ENCODE measurements at regions not wholly inside any gene's neighbourhood (a gene's known extent, or its start where the extent isn't known, plus 50 kb on each side); places are given as distances from the start of the nearest gene placed in this dataset.

DNA sequence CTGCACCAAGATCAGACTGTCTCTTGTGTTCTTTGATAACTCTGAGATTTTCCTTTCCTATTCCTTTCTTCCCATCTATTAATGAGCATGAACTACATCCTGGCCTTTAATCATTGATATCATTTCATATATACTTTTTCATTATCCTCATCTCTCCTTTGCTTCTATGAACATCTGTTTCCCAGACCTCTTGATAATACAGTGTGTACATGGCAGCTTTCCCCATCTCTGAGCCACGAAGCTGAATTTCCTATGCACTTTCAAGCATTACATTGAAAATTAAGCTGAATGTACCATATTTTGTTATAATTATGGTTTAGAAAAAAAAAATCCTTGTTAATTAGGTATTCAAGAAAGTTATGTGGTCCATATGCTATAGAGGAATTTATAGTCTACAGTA is 60.9 kb upstream of the CREB5 start:
- no peak overlapping the region for H3K4me3 ChIP-seq (ENCODE audit: low read depth, low read length)
- no peak overlapping the region for H3K27ac Mint-ChIP-seq (ENCODE audit: unreplicated experiment)
- CTCF ChIA-PET = no interaction called here
- peaks cover 20% of the 10 kb centered on the region for H3K4me1 ChIP-seq
- H3K27me3 ChIP-seq (replicated peaks; ENCODE audit: control insufficient read depth, insufficient read depth, low read length) = no peaks in the 10 kb centered on the region
- H3K27me3 Mint-ChIP-seq (ENCODE audit: insufficient read depth, unreplicated experiment) = no peaks in the 10 kb centered on the region
- DNase-seq = no peak
- H3K36me3 Mint-ChIP-seq (ENCODE audit: insufficient read depth, unreplicated experiment) = no peaks in the 10 kb centered on the region
- no peaks in the 10 kb centered on the region for H3K9me3 ChIP-seq
- H3K9me3 Mint-ChIP-seq (ENCODE audit: unreplicated experiment) = peaks cover 9% of the 10 kb centered on the region
- POLR2A ChIA-PET = no interaction called here
- H3K4me3 Mint-ChIP-seq (ENCODE audit: unreplicated experiment) = no peak overlapping the region
- no TSS peak for BruUV-seq (replicated peaks)
- peaks cover 19% of the 10 kb centered on the region for H3K4me1 Mint-ChIP-seq (ENCODE audit: low read depth, unreplicated experiment)
- no peaks in the 10 kb centered on the region for H3K36me3 ChIP-seq (ENCODE audit: control insufficient read depth, insufficient read depth, low read length)
- intact Hi-C loops (cut with micrococcal nuclease; ENCODE audit: unreplicated experiment) = no loop called here
- TF ChIP-seq, protein P1, sequence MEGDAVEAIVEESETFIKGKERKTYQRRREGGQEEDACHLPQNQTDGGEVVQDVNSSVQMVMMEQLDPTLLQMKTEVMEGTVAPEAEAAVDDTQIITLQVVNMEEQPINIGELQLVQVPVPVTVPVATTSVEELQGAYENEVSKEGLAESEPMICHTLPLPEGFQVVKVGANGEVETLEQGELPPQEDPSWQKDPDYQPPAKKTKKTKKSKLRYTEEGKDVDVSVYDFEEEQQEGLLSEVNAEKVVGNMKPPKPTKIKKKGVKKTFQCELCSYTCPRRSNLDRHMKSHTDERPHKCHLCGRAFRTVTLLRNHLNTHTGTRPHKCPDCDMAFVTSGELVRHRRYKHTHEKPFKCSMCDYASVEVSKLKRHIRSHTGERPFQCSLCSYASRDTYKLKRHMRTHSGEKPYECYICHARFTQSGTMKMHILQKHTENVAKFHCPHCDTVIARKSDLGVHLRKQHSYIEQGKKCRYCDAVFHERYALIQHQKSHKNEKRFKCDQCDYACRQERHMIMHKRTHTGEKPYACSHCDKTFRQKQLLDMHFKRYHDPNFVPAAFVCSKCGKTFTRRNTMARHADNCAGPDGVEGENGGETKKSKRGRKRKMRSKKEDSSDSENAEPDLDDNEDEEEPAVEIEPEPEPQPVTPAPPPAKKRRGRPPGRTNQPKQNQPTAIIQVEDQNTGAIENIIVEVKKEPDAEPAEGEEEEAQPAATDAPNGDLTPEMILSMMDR (IDR thresholded peaks at IDR 0.05; ENCODE audit: insufficient read depth in 1 of 2, low read depth in 1 of 2, low read length in 1 of 2, severe bottlenecking in 1 of 2, unreplicated experiment in 1 of 2) = no peak

DNA sequence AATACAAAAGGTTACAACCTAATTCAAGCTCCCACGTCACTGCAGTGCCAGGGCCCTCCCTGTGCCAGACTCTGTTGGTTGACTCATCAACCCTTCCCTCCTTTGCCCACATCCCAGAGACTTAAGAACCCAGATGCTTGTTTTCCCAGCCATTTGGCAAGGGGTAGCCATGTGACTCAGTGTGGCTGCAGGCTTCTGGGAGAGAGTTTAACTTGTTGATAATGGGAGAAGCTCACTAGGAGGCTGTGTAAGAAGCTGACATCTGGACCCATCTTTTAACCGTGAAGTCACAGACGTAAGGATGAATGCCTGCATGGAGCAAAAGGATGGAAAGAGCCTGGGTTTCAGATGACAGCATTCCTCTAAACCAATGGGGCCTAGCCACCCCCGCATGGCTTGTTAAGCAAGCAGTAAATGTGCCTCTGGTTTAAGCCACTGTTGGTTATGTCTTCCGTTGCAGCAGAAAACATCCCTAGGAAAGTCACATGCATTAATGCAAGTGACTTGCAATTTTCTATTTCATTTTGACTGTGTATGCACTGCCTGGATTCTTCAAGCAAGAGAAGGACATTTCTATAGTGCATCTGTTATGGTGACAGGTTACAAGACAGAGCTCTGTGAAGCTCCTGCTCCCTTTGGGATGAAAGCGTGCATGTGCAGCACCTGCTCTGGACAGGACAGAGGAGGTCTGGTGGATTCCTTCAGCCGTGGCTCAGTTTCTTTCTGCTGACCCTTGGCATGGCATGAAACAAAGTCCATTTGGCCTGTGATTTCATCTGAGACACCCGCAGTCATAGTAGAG is 57.5 kb upstream of the CREB5 start:
- Histone ChIP-seq H3K9me3 (no peaks in the 10 kb centered on the region), H3K27me3 (replicated peaks; ENCODE audit: control insufficient read depth, insufficient read depth, low read length) (no peaks in the 10 kb centered on the region), H3K4me1 (peaks cover 18% of the 10 kb centered on the region), H3K4me3 (ENCODE audit: low read depth, low read length) (no peak overlapping the region), H3K36me3 (ENCODE audit: control insufficient read depth, insufficient read depth, low read length) (no peaks in the 10 kb centered on the region)
- H3K36me3 Mint-ChIP-seq (ENCODE audit: insufficient read depth, unreplicated experiment) = no peaks in the 10 kb centered on the region
- CTCF ChIA-PET = no interaction called here
- H3K27me3 Mint-ChIP-seq (ENCODE audit: insufficient read depth, unreplicated experiment) = peaks cover 3% of the 10 kb centered on the region
- intact Hi-C loops (cut with micrococcal nuclease; ENCODE audit: unreplicated experiment) = no loop called here
- POLR2A ChIA-PET = no interaction called here
- BruUV-seq (replicated peaks) = no TSS peak
- no peak for DNase-seq
- H3K27ac Mint-ChIP-seq (ENCODE audit: unreplicated experiment) = no peak overlapping the region
- TF ChIP-seq, protein P1 (IDR thresholded peaks at IDR 0.05; ENCODE audit: insufficient read depth in 1 of 2, low read depth in 1 of 2, low read length in 1 of 2, severe bottlenecking in 1 of 2, unreplicated experiment in 1 of 2) = no peak
- no peak overlapping the region for H3K4me3 Mint-ChIP-seq (ENCODE audit: unreplicated experiment)
- peaks cover 19% of the 10 kb centered on the region for H3K4me1 Mint-ChIP-seq (ENCODE audit: low read depth, unreplicated experiment)
- H3K9me3 Mint-ChIP-seq (ENCODE audit: unreplicated experiment) = peaks cover 9% of the 10 kb centered on the region

DNA sequence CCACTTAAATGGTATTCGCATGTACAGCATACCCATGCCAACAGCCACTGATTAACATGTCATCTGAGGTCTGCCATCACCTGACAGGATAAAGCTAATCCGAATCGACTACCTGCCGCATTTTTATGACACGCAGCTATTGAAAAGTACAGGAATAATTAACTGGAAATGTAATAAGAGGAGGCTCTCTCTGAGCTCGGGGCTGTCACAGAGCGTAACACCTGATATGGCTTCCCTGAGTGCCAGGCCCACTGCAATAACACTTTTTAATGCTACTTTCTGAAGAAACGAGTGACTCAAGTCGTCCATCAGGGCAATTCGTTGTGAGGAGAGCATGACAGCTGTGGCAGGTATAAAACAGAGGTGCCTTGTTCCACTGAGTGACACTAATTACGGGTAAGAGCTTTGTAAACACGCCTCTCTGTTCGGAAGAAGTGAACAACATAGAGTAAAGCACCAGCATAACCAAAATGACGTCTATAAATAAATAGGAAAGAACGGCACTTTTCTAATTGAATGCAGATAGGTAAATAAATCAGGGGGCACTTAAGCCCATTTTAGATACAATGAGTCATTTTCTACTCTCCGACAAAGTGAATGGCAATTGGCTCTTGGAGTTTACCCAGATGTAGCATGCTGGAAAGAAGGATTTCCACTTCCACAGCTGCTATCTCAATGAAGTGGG is 56.5 kb upstream of the CREB5 start:
- Mint-ChIP-seq H3K36me3 (ENCODE audit: insufficient read depth, unreplicated experiment) (no peaks in the 10 kb centered on the region), H3K27me3 (ENCODE audit: insufficient read depth, unreplicated experiment) (peaks cover 3% of the 10 kb centered on the region), H3K27ac (ENCODE audit: unreplicated experiment) (no peak overlapping the region), H3K4me1 (ENCODE audit: low read depth, unreplicated experiment) (peaks cover 9% of the 10 kb centered on the region), H3K4me3 (ENCODE audit: unreplicated experiment) (no peak overlapping the region), H3K9me3 (ENCODE audit: unreplicated experiment) (peaks cover 9% of the 10 kb centered on the region)
- ChIA-PET POLR2A (no interaction called here), CTCF (no interaction called here)
- H3K36me3 ChIP-seq (ENCODE audit: control insufficient read depth, insufficient read depth, low read length) = no peaks in the 10 kb centered on the region
- TF ChIP-seq, protein P1 (IDR thresholded peaks at IDR 0.05; ENCODE audit: insufficient read depth in 1 of 2, low read depth in 1 of 2, low read length in 1 of 2, severe bottlenecking in 1 of 2, unreplicated experiment in 1 of 2) = no peak
- H3K4me1 ChIP-seq = peaks cover 8% of the 10 kb centered on the region
- no peak for DNase-seq
- intact Hi-C loops (cut with micrococcal nuclease; ENCODE audit: unreplicated experiment) = no loop called here
- no peaks in the 10 kb centered on the region for H3K27me3 ChIP-seq (replicated peaks; ENCODE audit: control insufficient read depth, insufficient read depth, low read length)
- no TSS peak for BruUV-seq (replicated peaks)
- no peaks in the 10 kb centered on the region for H3K9me3 ChIP-seq
- no peak overlapping the region for H3K4me3 ChIP-seq (ENCODE audit: low read depth, low read length)
